22Rv1 (cell line): ENCODE measurements at regions not wholly inside any gene's neighbourhood (a gene's known extent, or its start where the extent isn't known, plus 50 kb on each side); places are given as distances from the start of the nearest gene placed in this dataset.

Source experiments
- ZFX ChIP-seq: fragments of 450-650 bp; IDR thresholded peaks from 2 replicates; pipeline ENCODE4 v1.6.1; 2017; ENCODE audit warnings: antibody characterized with exemption, borderline replicate concordance
- TF ChIP-seq, protein P1 (sequence below): fragments of 450-650 bp; IDR thresholded peaks from 2 replicates; pipeline ENCODE4 v1.5.1; 2017; ENCODE audit warnings: mild to moderate bottlenecking

DNA sequence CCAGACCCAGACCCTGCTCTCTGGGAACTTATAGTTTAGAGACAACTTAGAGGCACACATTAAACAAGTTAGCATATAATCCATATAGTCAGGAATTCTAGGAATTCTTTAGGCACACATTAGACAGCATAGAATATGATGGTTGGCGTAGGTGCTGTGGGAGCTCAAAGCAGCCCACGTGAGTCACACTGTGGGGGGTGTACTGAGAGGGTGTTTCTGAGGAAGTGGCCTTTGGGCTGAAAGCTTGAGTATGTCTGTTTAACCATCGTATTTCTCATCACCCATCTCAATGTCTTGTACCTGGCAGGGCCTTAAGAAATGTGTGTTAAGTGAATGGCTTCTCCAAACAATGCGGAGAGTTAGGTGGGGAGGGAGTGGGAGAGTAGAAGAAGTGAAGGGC, 67.2 kb downstream of the TMEM30B start:
- TF ChIP-seq, protein P1, sequence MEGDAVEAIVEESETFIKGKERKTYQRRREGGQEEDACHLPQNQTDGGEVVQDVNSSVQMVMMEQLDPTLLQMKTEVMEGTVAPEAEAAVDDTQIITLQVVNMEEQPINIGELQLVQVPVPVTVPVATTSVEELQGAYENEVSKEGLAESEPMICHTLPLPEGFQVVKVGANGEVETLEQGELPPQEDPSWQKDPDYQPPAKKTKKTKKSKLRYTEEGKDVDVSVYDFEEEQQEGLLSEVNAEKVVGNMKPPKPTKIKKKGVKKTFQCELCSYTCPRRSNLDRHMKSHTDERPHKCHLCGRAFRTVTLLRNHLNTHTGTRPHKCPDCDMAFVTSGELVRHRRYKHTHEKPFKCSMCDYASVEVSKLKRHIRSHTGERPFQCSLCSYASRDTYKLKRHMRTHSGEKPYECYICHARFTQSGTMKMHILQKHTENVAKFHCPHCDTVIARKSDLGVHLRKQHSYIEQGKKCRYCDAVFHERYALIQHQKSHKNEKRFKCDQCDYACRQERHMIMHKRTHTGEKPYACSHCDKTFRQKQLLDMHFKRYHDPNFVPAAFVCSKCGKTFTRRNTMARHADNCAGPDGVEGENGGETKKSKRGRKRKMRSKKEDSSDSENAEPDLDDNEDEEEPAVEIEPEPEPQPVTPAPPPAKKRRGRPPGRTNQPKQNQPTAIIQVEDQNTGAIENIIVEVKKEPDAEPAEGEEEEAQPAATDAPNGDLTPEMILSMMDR = no peak
- TF ChIP-seq ZFX = no peak
